Stomach (tissue), 8 donors: ENCODE measurements at regions not wholly inside any gene's neighbourhood (a gene's known extent, or its start where the extent isn't known, plus 50 kb on each side); places are given as distances from the start of the nearest gene placed in this dataset.

Experiments
- DNase-seq, 2 donors: peaks; one replicate each; pipeline versions ENCODE4 v3.0.0 to v3.0.0-alpha.2; 2013 to 2019
- H3K27ac ChIP-seq, 5 donors: fragments of 200-600 bp in 4 of 5; sonication (generic) in 4 of 5; one replicate each; pipeline ENCODE4 v1.5.1; 2013 to 2019; ENCODE audit warnings: mild to moderate bottlenecking in 1 of 5, moderate library complexity in 1 of 5
- H3K27me3 ChIP-seq, 3 donors: fragments of 200-600 bp; sonication (generic); one replicate each; pipeline ENCODE4 v1.5.1; 2017 to 2019; ENCODE audit warnings: mixed run types in 1 of 3
- H3K36me3 ChIP-seq, 4 donors: fragments of 200-600 bp; sonication (generic); 1 replicate in 3 of 4; 2 replicates in 1 of 4; pipeline ENCODE4 v1.5.1; 2016 to 2019
- H3K4me1 ChIP-seq, 4 donors: fragments of 200-600 bp; sonication (generic); one replicate each; pipeline ENCODE4 v1.5.1; 2016 to 2019
- H3K4me3 ChIP-seq, 4 donors: fragments of 200-600 bp; sonication (generic) in 3 of 4; one replicate each; pipeline ENCODE4 v1.5.1; 2016 to 2019; ENCODE audit warnings: mild to moderate bottlenecking in 1 of 4
- H3K9me3 ChIP-seq, 4 donors: fragments of 200-600 bp; sonication (generic); one replicate each; pipeline ENCODE4 v1.5.1; 2016 to 2019
- EP300 ChIP-seq: sonication (generic); formaldehyde crosslinking; IDR thresholded peaks from one replicate; pipeline ENCODE4 v1.6.1; 2017; ENCODE audit warnings: antibody characterized with exemption
- POLR2A ChIP-seq, 4 donors: fragments of 450-650 bp; IDR thresholded peaks; one replicate each; pipeline ENCODE4 v1.6.1; 2016; ENCODE audit warnings: antibody characterized with exemption in 4 of 4, control low read depth in 2 of 4, mild to moderate bottlenecking in 1 of 4, moderate library complexity in 1 of 4
- POLR2AphosphoS5 ChIP-seq, 3 donors: sonication (generic); formaldehyde crosslinking; IDR thresholded peaks; one replicate each; pipeline ENCODE4 v1.6.1; 2016; ENCODE audit warnings: antibody characterized with exemption in 3 of 3
- WGBS, 5 donors: extraction: QIAGEN DNeasy Blood & Tissue Kit in 3 of 5; methylation state at CpG; one replicate each; pipeline versions ENCODE4 v1.1.5 to v1.1.7; 2013 to 2018; 5-methylcytosine and 5-hydroxymethylcytosine counted together
- intact Hi-C: fragments of 100-400 bp; cut with DNase I; formaldehyde crosslinking; loops from one replicate; pipeline ENCODE4 v1.15.1; 2023; ENCODE audit warnings: low total_unique reads
- TF ChIP-seq, protein P1 (sequence below), 7 experiments: fragments of 450-650 bp in 4 of 7; fragments of 200-600 bp in 3 of 7; sonication (generic) in 3 of 7; IDR thresholded peaks; one replicate each; pipeline ENCODE4 v1.5.1; 2016 to 2019; ENCODE audit warnings: antibody characterized with exemption in 7 of 7, control low read depth in 2 of 7, mild to moderate bottlenecking in 1 of 7
- donor health status: healthy with polysubstance abuse.
- donor health status: Bipolar disorder and iron deficiency.
- donor health status: healthy.

DNA sequence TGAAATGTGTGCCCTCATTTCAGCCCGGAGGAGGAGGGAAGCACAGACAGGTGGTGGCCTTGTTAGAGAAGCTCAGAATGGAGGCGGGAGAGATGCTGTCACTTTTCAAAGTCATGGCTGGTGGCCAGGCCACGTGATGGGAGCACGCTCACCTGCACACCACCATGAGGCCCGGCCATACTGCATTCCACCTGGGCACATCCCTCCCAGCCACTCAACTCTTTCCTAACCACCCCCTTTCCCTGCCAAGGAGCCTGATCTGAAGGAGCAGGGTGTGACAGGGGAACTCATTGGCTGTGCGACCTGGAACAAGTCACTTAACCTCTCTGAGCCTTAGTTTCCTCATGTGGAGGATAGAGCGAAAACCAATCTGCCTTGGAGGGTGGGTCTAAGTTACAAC lies 364.5 kb downstream of the CTTN start:
- WGBS, 5 donors = 85 to 93% (median 90%) methylated on average over 7 of the region's 7 CpGs
- H3K9me3 ChIP-seq = peaks cover 0 to 13% (median 0%) of the 10 kb centered on the region in 4 donors
- no peak overlapping the region for H3K27ac ChIP-seq
- DNase-seq = no peak
- no peaks in the 10 kb centered on the region for H3K27me3 ChIP-seq
- intact Hi-C loops = no loop called here
- H3K4me1 ChIP-seq = no peaks in the 10 kb centered on the region
- TF ChIP-seq, protein P1, sequence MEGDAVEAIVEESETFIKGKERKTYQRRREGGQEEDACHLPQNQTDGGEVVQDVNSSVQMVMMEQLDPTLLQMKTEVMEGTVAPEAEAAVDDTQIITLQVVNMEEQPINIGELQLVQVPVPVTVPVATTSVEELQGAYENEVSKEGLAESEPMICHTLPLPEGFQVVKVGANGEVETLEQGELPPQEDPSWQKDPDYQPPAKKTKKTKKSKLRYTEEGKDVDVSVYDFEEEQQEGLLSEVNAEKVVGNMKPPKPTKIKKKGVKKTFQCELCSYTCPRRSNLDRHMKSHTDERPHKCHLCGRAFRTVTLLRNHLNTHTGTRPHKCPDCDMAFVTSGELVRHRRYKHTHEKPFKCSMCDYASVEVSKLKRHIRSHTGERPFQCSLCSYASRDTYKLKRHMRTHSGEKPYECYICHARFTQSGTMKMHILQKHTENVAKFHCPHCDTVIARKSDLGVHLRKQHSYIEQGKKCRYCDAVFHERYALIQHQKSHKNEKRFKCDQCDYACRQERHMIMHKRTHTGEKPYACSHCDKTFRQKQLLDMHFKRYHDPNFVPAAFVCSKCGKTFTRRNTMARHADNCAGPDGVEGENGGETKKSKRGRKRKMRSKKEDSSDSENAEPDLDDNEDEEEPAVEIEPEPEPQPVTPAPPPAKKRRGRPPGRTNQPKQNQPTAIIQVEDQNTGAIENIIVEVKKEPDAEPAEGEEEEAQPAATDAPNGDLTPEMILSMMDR (IDR thresholded peaks at IDR 0.05) = no peak
- no peak for TF ChIP-seq EP300
- no peak for TF ChIP-seq POLR2A (IDR thresholded peaks at IDR 0.05)
- no peak for TF ChIP-seq POLR2AphosphoS5 (IDR thresholded peaks at IDR 0.05)
- H3K4me3 ChIP-seq = no peak overlapping the region
- H3K36me3 ChIP-seq = peaks cover 0 to 14% (median 0%) of the 10 kb centered on the region in 4 donors

DNA sequence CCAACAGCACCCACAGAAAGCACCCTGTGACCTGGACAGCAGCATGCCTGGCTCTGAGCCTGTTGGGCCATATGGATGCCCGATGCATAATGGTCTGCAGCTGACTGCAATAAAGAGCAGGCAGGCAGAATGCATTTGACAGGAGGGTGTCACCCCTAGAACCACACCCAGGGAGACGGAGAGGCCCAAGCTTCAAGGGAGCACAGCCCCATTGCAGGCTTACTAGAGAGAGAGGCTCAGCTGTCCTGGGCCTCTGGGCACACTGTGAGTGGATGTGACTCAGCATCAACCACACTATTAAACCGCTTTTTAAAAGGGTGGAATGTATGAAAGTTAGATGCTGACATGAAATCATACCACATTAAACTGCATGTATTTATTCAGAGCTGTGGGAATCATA lies 365.3 kb downstream of the CTTN start:
- Histone ChIP-seq H3K4me3 (no peak overlapping the region), H3K9me3 (peaks cover 0 to 13% (median 0%) of the 10 kb centered on the region in 4 donors), H3K36me3 (peaks cover 0 to 14% (median under 1%) of the 10 kb centered on the region in 4 donors), H3K27me3 (no peaks in the 10 kb centered on the region), H3K4me1 (no peaks in the 10 kb centered on the region), H3K27ac (no peak overlapping the region)
- 74 to 95% (median 85%) methylated on average over 3 of the region's 3 CpGs for WGBS, 5 donors
- intact Hi-C loops = no loop called here
- DNase-seq = no peak
- TF ChIP-seq, protein P1 (IDR thresholded peaks at IDR 0.05) = no peak
- TF ChIP-seq POLR2AphosphoS5 (IDR thresholded peaks at IDR 0.05) (no peak), EP300 (no peak), POLR2A (IDR thresholded peaks at IDR 0.05) (no peak)

DNA sequence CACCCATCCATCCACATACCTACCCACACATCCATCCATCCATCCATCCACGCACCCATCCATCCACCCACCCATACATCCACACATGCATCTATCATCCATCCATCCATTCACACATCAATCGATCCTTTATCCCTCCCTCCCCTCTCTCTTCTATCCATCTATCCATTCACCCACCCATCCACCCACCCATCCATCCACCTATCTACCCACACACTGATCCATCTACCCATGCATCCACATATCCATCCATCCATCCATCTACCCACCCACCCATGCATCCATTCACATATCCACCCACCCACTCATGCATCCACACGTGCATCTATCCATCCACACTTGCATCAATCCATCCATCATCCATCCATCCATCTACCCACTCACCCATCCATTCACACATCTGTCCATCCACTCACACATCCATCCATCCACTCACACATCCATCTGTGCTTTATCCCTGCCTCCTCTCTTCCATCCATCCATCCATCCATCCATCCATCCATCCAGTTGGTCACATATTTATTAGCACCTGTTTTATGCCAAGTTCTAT lies 366.1 kb downstream of the CTTN start:
- TF ChIP-seq, protein P1 (IDR thresholded peaks at IDR 0.05) = no peak
- no peak for TF ChIP-seq EP300
- no peak for TF ChIP-seq POLR2A (IDR thresholded peaks at IDR 0.05)
- no peak for TF ChIP-seq POLR2AphosphoS5 (IDR thresholded peaks at IDR 0.05)
- no peak for DNase-seq
- peaks cover 0 to 14% (median 2%) of the 10 kb centered on the region in 4 donors for H3K36me3 ChIP-seq
- no peaks in the 10 kb centered on the region for H3K4me1 ChIP-seq
- H3K4me3 ChIP-seq = no peak overlapping the region
- H3K27me3 ChIP-seq = no peaks in the 10 kb centered on the region
- H3K9me3 ChIP-seq = peaks cover 0 to 13% (median 0%) of the 10 kb centered on the region in 4 donors
- intact Hi-C loops = no loop called here
- 82 to 94% (median 91%) methylated on average over 3 of the region's 3 CpGs for WGBS, 5 donors
- H3K27ac ChIP-seq = no peak overlapping the region

DNA sequence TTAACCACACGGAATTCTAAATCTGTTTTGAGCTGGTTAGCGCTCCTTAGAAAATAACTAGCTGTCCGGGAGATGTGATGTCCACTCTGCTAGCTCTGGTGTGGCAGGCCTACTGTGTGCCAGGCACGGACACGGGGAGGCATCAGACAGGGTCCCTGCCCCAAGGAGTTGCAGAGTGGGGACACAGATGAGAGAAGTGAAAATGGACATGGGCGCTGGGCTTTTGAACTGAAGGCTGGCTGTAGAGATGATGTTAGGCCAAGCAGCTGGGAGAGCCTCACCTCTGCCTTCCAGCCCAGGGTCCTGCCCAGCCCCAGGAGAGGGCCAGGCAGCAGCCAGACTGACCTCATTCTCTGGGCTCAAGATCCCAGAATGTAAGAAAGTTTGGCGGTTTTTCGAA lies 368.6 kb downstream of the CTTN start:
- Histone ChIP-seq H3K27me3 (no peaks in the 10 kb centered on the region), H3K36me3 (peaks cover 0 to 5% (median 0%) of the 10 kb centered on the region in 4 donors), H3K9me3 (peaks cover 0 to under 1% (median 0%) of the 10 kb centered on the region in 4 donors), H3K4me3 (no peak overlapping the region), H3K27ac (no peak overlapping the region), H3K4me1 (no peaks in the 10 kb centered on the region)
- no peak for DNase-seq
- intact Hi-C loops = no loop called here
- TF ChIP-seq POLR2A (IDR thresholded peaks at IDR 0.05) = no peak
- TF ChIP-seq POLR2AphosphoS5 (IDR thresholded peaks at IDR 0.05) = no peak
- TF ChIP-seq EP300 = no peak
- TF ChIP-seq, protein P1 (IDR thresholded peaks at IDR 0.05) = no peak
- WGBS, 5 donors = 86 to 96% (median 95%) methylated on average over 8 of the region's 8 CpGs
